Memory B cell (primary cell): ENCODE measurements at regions not wholly inside any gene's neighbourhood (a gene's known extent, or its start where the extent isn't known, plus 50 kb on each side); places are given as distances from the start of the nearest gene placed in this dataset.

Source experiments
- ATAC-seq: fragments of 150-1000 bp; cut with Tn5 transposase; 2 replicates; pipeline ENCODE4 v1.10.0; 2021; ENCODE audit warnings: low read depth, mild to moderate bottlenecking, moderate library complexity
- DNase-seq, 2 donors: peaks; one replicate each; pipeline ENCODE4 v3.0.0; 2022; ENCODE audit warnings: low spot score in 2 of 2
- H3K27ac Mint-ChIP-seq: one replicate; pipeline ENCODE4 v1.8.0; 2022; ENCODE audit warnings: mild to moderate bottlenecking, moderate library complexity, mixed read lengths
- H3K27me3 Mint-ChIP-seq: one replicate; pipeline ENCODE4 v1.8.0; 2022; ENCODE audit warnings: mixed read lengths
- H3K36me3 Mint-ChIP-seq: one replicate; pipeline ENCODE4 v1.8.0; 2022; ENCODE audit warnings: mild to moderate bottlenecking, mixed read lengths
- H3K4me1 Mint-ChIP-seq: one replicate; pipeline ENCODE4 v1.8.0; 2022; ENCODE audit warnings: mixed read lengths
- H3K4me3 Mint-ChIP-seq: one replicate; pipeline ENCODE4 v1.8.0; 2022; ENCODE audit warnings: mild to moderate bottlenecking, moderate library complexity, mixed read lengths
- H3K9me3 Mint-ChIP-seq: one replicate; pipeline ENCODE4 v1.8.0; 2022; ENCODE audit warnings: mixed read lengths

DNA sequence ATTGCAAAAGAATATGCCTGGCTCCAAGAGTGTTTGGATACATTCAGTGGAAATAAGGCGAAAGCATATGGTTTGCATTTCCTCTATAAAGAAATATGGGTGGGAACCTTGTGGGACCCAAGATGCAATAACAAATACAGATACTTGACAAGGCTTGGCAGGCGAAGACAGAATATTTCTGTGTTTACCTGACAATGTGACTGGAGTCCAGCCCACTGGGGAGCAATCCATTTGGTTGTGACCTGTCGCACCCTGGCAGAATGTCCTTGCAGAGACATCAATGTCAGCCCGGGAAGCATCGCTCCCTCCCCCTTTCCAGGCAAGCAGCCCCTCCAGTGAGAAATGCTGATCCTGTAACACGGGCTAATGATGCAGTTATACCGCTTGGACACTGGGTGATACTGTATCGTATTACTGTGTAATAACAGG is 296.6 kb downstream of the MAF start:
- H3K4me3 Mint-ChIP-seq = no peak overlapping the region
- H3K4me1 Mint-ChIP-seq = no peaks in the 10 kb centered on the region
- no peak for ATAC-seq
- no peaks in the 10 kb centered on the region for H3K36me3 Mint-ChIP-seq
- DNase-seq = no peak
- H3K9me3 Mint-ChIP-seq = no peaks in the 10 kb centered on the region
- no peak overlapping the region for H3K27ac Mint-ChIP-seq
- H3K27me3 Mint-ChIP-seq = peaks cover 2% of the 10 kb centered on the region

DNA sequence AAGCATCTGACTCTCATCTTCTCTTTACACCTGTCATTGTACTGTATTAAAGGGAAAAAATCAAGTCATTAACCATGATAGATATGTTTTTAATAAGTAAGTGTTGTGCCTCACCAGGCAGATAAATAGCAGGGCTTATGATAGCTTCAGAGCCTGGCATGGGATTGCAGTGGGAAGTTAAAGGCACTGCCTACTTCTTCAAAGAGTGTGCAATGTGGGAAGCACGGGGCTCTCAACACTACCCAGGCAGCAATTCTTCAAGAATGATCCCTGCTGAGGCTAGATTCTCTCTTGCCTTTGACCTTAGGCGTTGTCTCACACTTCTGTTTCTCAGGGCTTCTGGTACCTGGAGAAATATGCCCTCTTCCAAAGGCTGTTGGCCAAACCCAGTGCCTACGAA is 297.3 kb downstream of the MAF start:
- Mint-ChIP-seq H3K27ac (no peak overlapping the region), H3K4me3 (no peak overlapping the region), H3K9me3 (no peaks in the 10 kb centered on the region), H3K27me3 (peaks cover 2% of the 10 kb centered on the region), H3K4me1 (no peaks in the 10 kb centered on the region), H3K36me3 (no peaks in the 10 kb centered on the region)
- DNase-seq = no peak
- ATAC-seq = no peak

DNA sequence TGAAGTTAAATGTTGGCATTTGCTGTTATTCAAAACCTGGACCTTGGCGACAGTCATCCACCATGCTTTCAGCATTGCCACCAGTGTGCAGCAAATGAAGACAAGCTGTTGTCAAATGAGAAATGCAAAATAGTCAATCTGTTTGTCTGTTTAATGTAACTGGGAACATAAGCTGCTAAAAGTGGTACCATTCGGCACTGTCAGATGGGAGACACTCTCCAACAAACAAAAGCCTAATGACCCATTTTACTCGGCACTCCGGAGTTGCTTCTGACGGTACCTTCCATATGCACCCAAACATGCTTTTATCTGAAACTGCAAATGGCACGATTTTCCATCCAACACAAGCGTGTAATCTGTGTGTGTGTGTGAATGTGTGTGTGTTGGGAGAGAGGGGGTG is 297.8 kb downstream of the MAF start:
- Mint-ChIP-seq H3K4me1 (no peaks in the 10 kb centered on the region), H3K9me3 (no peaks in the 10 kb centered on the region), H3K27me3 (peaks cover 2% of the 10 kb centered on the region), H3K27ac (no peak overlapping the region), H3K36me3 (no peaks in the 10 kb centered on the region), H3K4me3 (no peak overlapping the region)
- DNase-seq (no peak), ATAC-seq (no peak)

DNA sequence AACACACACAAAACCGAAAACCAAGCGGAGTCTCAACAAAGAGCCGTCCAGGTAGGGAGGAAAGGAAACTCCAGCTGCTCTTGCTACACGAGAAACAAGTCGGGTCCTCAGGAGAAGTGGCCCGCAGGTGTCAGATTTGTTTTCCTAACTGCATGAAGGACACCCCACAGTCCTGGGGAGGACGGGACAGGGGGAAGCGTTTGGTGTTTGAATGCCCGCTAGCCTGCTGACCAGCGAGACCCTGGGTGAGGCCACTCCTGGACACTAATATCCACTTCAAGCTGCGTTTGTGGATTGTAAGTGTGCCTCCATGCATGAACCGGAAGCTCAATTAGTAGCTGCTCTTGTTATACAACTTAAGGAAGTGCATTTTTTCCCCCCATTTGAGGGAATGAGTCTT is 299.5 kb downstream of the MAF start:
- Mint-ChIP-seq H3K27me3 (peaks cover 2% of the 10 kb centered on the region), H3K36me3 (no peaks in the 10 kb centered on the region), H3K4me1 (no peaks in the 10 kb centered on the region), H3K4me3 (no peak overlapping the region), H3K27ac (no peak overlapping the region), H3K9me3 (no peaks in the 10 kb centered on the region)
- DNase-seq = no peak
- ATAC-seq = no peak

DNA sequence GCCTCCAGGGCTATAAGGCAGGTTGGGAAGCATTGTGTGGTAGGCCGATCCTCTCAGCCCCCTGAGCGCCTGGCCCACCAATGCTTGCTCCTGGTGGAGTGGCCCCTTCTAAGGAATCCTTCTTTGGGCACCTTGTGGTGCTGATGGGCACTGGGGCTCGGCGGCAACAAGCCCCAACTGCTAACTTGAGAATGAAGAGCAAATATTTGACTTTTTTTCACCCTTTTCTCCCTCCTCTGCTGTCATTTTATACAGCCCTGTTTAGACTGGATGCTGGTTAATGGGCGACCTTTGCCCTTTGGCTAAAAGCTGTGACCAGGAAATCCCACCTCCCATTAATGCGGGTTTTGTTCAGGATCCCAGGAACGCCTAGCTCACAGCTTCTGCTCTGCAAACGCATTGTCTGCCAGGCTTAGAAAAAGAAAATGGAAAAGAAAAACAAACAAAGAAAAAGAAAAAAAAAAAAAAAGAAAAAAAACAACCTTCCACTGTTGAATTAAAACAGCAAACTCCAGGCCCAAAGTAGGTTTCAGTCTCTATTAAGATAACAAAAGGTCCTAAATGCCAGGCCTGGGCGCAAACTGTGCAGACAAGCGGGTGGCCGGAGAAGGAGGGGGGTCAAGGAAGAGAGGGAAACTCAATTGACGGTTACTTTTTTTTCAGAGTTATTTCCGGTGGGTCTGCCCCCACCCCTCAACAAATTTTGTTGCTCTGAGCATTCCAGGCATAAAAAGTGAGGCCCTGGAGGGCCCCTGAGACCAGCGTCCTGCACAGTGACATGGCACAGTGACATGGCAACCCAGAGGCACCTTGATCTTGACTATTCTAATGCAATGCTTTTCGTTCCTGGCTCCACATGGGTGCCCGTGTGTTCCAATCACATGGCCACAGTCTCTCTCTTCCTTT is 301.4 kb downstream of the MAF start:
- DNase-seq = no peak
- no peaks in the 10 kb centered on the region for H3K9me3 Mint-ChIP-seq
- H3K36me3 Mint-ChIP-seq = no peaks in the 10 kb centered on the region
- no peaks in the 10 kb centered on the region for H3K4me1 Mint-ChIP-seq
- no peak for ATAC-seq
- H3K27me3 Mint-ChIP-seq = peaks cover 4% of the 10 kb centered on the region
- H3K27ac Mint-ChIP-seq = no peak overlapping the region
- no peak overlapping the region for H3K4me3 Mint-ChIP-seq

DNA sequence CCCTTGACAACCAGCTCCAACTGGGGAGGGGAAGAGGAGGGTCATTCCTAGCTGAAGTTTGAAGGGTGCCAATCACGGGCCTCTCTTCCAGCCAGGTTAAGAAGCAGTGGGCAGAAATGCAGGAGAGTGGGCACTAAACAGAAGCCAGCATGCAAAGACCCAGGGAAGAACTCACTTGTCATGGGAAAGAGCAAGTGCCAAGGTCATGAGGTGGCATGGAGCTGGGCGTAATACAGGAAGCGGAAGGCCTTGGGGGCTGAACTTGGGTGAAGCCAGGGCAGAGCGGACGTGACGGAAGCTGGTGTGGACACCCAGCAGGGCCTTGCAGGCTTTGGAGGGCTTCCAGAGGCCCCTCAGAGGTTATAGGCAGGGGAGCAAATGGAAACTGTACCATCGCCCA is 302.1 kb downstream of the MAF start:
- H3K36me3 Mint-ChIP-seq = no peaks in the 10 kb centered on the region
- peaks cover 7% of the 10 kb centered on the region for H3K27me3 Mint-ChIP-seq
- no peak overlapping the region for H3K27ac Mint-ChIP-seq
- ATAC-seq (no peak), DNase-seq (no peak)
- no peaks in the 10 kb centered on the region for H3K4me1 Mint-ChIP-seq
- H3K4me3 Mint-ChIP-seq = no peak overlapping the region
- H3K9me3 Mint-ChIP-seq = no peaks in the 10 kb centered on the region

DNA sequence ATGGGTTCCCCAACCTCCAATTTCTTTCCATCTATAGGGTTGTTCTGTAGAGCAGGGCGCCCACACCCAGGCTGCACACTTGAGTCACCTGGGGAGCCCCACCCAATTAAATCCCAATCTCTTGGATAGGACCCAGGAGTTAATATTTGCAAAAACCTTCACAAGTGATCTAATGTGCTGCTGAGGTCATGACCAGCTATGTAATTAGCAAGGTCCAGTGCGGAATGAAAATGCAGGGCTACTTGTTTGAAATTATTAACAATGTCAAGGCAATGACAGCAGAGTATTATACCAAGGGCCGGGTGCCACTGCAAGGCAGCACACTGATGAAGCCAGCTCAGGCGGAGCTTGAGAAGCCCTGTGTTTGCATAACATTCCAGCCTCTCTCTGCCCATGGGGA is 302.7 kb downstream of the MAF start:
- DNase-seq (no peak), ATAC-seq (no peak)
- Mint-ChIP-seq H3K27ac (no peak overlapping the region), H3K4me1 (no peaks in the 10 kb centered on the region), H3K36me3 (no peaks in the 10 kb centered on the region), H3K27me3 (peaks cover 7% of the 10 kb centered on the region), H3K4me3 (no peak overlapping the region), H3K9me3 (no peaks in the 10 kb centered on the region)

DNA sequence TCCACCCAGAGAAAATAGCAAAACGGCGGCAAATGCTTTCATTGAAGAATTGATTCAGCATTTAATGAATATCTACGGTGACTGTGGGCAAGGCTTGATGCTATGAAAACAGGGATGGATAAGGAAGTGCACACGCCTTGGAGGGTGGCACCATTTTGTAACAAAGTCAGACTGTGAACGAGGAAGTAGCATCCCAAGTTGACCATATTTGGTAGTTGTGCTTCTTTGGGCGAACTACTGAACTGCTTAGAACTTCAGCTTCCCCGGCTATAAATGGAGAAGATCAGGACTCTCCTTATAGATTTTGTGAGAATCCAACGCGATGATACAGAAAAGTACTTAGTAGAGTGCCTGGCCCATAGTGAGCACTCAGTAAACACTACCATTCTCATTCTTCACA is 303.2 kb downstream of the MAF start:
- H3K27ac Mint-ChIP-seq = no peak overlapping the region

DNA sequence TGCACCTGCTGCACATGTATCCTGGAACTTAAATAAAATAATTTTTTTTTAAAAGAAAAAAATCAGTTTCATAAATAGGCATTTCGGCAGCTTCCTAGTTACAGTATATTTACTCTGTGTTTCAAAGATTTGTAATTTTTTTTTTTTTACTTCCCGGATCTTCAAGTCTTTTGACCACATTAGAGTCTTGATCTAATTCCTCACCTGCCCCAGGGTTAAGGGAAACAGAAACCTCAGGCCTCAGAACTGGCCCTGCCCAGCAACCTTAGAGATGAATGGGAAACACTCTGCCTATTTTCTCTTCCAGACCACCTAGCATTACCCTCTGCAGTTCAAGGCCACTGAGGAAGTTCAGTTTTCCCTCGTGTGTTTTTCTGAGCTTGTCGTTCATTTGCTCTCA is 304.0 kb downstream of the MAF start:
- DNase-seq = no peak
- Mint-ChIP-seq H3K36me3 (no peaks in the 10 kb centered on the region), H3K4me3 (no peak overlapping the region), H3K9me3 (peaks cover 2% of the 10 kb centered on the region), H3K27me3 (peaks cover 9% of the 10 kb centered on the region), H3K4me1 (no peaks in the 10 kb centered on the region), H3K27ac (no peak overlapping the region)
- no peak for ATAC-seq

More for the DNA sequence above, 303.2 kb downstream of the MAF start:
- H3K4me3 Mint-ChIP-seq = no peak overlapping the region
- ATAC-seq = no peak
- H3K4me1 Mint-ChIP-seq = no peaks in the 10 kb centered on the region
- no peak for DNase-seq
- no peaks in the 10 kb centered on the region for H3K9me3 Mint-ChIP-seq
- peaks cover 7% of the 10 kb centered on the region for H3K27me3 Mint-ChIP-seq
- no peaks in the 10 kb centered on the region for H3K36me3 Mint-ChIP-seq

DNA sequence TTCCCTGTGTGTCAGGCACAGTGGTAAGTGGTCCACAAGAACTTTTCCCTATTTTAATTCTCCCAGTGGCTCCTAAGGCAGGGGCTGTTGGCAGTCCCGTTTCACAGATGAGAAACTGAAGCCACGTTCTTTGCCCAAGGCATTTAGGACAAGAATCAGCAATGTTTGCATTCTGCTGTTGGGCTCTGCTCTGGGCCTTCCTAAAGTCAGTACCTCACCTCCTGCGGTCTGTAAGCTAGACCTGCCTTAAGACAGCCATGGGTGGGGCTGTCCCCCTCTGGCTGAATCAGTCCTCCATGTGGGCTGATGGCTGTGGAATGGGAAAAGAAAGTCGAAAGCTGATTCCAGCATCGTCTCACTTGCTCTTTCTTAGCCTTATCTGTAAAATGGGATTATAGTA is 304.8 kb downstream of the MAF start:
- ATAC-seq (no peak), DNase-seq (no peak)
- peaks cover 2% of the 10 kb centered on the region for H3K9me3 Mint-ChIP-seq
- no peak overlapping the region for H3K4me3 Mint-ChIP-seq
- H3K36me3 Mint-ChIP-seq = no peaks in the 10 kb centered on the region
- H3K27me3 Mint-ChIP-seq = peaks cover 12% of the 10 kb centered on the region
- no peaks in the 10 kb centered on the region for H3K4me1 Mint-ChIP-seq
- no peak overlapping the region for H3K27ac Mint-ChIP-seq

DNA sequence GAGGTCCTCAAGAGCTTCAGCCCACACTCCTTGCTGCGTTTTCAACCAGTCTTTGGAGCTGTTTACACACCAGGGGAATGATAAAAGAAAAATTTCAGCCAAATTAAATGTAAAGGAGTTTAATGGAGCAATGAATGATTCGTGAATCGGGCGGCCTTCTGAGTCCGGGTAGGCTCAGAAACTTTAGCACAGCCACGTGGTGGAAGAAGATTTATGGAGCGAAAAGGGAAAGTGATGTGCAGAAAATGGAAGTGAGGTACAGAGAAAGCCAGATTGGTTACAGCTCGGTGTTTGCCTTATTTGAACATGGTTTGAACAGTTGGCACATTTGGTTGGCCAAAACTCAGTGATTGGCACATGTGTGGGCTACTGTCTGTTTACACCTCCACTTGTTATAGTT is 305.4 kb downstream of the MAF start:
- H3K27ac Mint-ChIP-seq = no peak overlapping the region
- no peaks in the 10 kb centered on the region for H3K4me1 Mint-ChIP-seq
- peaks cover 14% of the 10 kb centered on the region for H3K27me3 Mint-ChIP-seq
- H3K36me3 Mint-ChIP-seq = no peaks in the 10 kb centered on the region
- DNase-seq (no peak), ATAC-seq (no peak)
- H3K9me3 Mint-ChIP-seq = peaks cover 2% of the 10 kb centered on the region
- no peak overlapping the region for H3K4me3 Mint-ChIP-seq

DNA sequence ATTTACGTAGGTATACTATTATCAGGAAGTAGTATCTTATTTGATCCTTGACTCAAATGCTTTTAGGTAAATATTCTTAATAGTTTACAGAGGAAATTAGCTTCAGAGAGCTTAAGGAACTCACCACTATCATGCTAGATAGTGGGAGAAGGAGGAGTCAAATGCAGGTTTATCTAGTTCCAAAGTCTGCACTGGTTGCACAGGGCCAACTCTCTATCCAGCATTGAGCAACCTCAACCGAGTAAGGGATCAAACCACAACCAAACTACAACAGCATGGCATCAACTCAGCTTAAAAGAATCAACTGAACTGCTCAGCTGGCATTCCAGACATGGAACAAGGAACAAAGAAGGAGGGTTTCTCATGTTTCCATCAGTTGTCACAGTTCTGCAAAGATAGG is 306.0 kb downstream of the MAF start:
- peaks cover 13% of the 10 kb centered on the region for H3K27me3 Mint-ChIP-seq
- H3K36me3 Mint-ChIP-seq = no peaks in the 10 kb centered on the region
- no peaks in the 10 kb centered on the region for H3K4me1 Mint-ChIP-seq
- no peak for ATAC-seq
- H3K4me3 Mint-ChIP-seq = no peak overlapping the region
- no peak for DNase-seq
- peaks cover 2% of the 10 kb centered on the region for H3K9me3 Mint-ChIP-seq
- H3K27ac Mint-ChIP-seq = no peak overlapping the region

DNA sequence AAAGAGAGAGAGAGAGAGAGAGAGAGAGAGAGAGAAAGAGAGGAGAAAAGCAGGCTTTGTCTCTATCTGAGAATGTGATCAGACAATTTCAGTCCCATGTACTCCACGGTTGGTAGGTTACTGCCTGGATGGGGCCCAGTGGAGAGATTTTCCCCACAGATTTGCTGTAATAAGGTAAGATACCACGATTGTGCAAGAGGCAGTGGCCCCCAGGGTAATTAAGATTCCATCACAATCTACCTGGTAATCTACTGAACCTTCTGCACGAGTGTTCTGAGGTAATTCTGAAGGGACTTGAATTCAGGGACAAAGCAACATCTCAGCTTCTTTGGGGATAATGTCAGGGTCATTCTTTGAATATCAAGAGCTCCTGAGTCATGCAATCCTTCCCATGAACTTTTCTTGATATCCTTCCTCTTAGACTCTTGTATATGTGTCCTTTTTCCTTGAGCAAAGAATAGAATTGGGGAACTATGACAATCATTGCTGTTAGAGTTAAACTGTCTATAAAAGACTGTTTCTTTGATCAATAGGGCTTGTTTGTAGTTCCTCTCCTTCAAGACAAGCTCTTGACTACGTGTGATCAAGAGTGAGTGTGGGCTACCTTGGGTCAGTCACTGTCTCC is 306.6 kb downstream of the MAF start:
- H3K9me3 Mint-ChIP-seq = peaks cover 2% of the 10 kb centered on the region
- H3K36me3 Mint-ChIP-seq = no peaks in the 10 kb centered on the region
- H3K27ac Mint-ChIP-seq = no peak overlapping the region
- no peak overlapping the region for H3K4me3 Mint-ChIP-seq
- H3K27me3 Mint-ChIP-seq = peaks cover 19% of the 10 kb centered on the region
- ATAC-seq (no peak), DNase-seq (no peak)
- H3K4me1 Mint-ChIP-seq = no peaks in the 10 kb centered on the region

DNA sequence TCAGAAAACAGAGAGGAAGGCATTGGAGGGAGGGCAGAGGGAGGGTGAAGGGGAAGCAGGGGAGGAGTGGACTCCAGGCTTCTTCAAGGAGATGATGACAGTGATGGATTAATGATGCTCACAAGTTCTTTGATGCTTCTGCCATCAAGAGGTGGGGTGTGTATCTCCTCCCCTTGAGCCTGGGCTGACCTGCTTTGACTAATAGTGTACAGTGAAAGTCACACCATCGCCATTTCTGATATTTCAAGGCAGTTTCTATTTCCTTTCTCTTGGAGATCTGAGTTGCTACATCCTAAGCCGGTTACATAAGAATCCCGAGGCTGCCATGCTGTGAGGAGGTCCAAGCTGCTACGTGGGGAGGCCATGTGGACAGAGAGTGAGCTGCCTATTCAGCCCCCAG is 312.5 kb downstream of the MAF start:
- DNase-seq (no peak), ATAC-seq (no peak)
- Mint-ChIP-seq H3K4me3 (no peak overlapping the region), H3K9me3 (peaks cover 2% of the 10 kb centered on the region), H3K36me3 (no peaks in the 10 kb centered on the region), H3K27me3 (peaks cover 18% of the 10 kb centered on the region), H3K27ac (no peak overlapping the region), H3K4me1 (peaks cover 12% of the 10 kb centered on the region)
